ENCODE measurements at regions not wholly inside any gene's neighbourhood (a gene's known extent, or its start where the extent isn't known, plus 50 kb on each side); places are given as distances from the start of the nearest gene placed in this dataset.
A peak's percentile ranks its signal among the peaks of the same experiment; 100 is the strongest.

- DNase-seq (ENCODE audit: low read depth), result no peak
- no peak overlapping the region for H3K4me3 ChIP-seq (ENCODE audit: low read depth, low read length)
- TF ChIP-seq CTCF (IDR thresholded peaks at IDR 0.05; ENCODE audit: control insufficient read depth, extremely low read depth, insufficient read depth), result no peak
Observed at GRCh38 chr2:7666596-7667259, 749.5 kb downstream of the RNF144A start.

- no peak overlapping the region for H3K4me3 ChIP-seq (ENCODE audit: low read depth, low read length)
- no peak for TF ChIP-seq CTCF (IDR thresholded peaks at IDR 0.05; ENCODE audit: control insufficient read depth, extremely low read depth, insufficient read depth)
- DNase-seq (ENCODE audit: low read depth), result no peak
Observed at GRCh38 chr2:7667260-7667757, 750.1 kb downstream of the RNF144A start.

- no peak for TF ChIP-seq CTCF (IDR thresholded peaks at IDR 0.05; ENCODE audit: control insufficient read depth, extremely low read depth, insufficient read depth)
- DNase-seq (ENCODE audit: low read depth), result no peak
- H3K4me3 ChIP-seq (ENCODE audit: low read depth, low read length), result no peak overlapping the region
Observed at GRCh38 chr2:7670905-7671641, 753.9 kb downstream of the RNF144A start.

- peak; percentile 32 for DNase-seq (ENCODE audit: low read depth)
- peak; percentile 80 for TF ChIP-seq CTCF (IDR thresholded peaks at IDR 0.05; ENCODE audit: control insufficient read depth, extremely low read depth, insufficient read depth)
- no peak overlapping the region for H3K4me3 ChIP-seq (ENCODE audit: low read depth, low read length)
Observed at GRCh38 chr2:7672027-7672684, 754.9 kb downstream of the RNF144A start.

GRCh38 chr2:7672685-7673071 is 755.5 kb downstream of the RNF144A start:
- no peak overlapping the region for H3K4me3 ChIP-seq (ENCODE audit: low read depth, low read length)
- TF ChIP-seq CTCF (IDR thresholded peaks at IDR 0.05; ENCODE audit: control insufficient read depth, extremely low read depth, insufficient read depth), result no peak

GRCh38 chr2:7673101-7673500 is 755.9 kb downstream of the RNF144A start:
- no peak for DNase-seq (ENCODE audit: low read depth)
- H3K4me3 ChIP-seq (ENCODE audit: low read depth, low read length), result no peak overlapping the region
- TF ChIP-seq CTCF (IDR thresholded peaks at IDR 0.05; ENCODE audit: control insufficient read depth, extremely low read depth, insufficient read depth), result no peak

More at GRCh38 chr2:7672685-7673071, 755.5 kb downstream of the RNF144A start:
- DNase-seq (ENCODE audit: low read depth), result no peak
